ENCODE measurements at regions not wholly inside any gene's neighbourhood (a gene's known extent, or its start where the extent isn't known, plus 50 kb on each side); places are given as distances from the start of the nearest gene placed in this dataset.

GRCh38 chr12:87704374-87704773 is 324.8 kb downstream of the C12orf50 start:
- H3K27me3 ChIP-seq (ENCODE audit: control insufficient read depth, insufficient read depth, low read length) = no peaks in the 10 kb centered on the region
- no peak overlapping the region for H3K27ac ChIP-seq
- no peak for TF ChIP-seq CTCF (IDR thresholded peaks at IDR 0.05)
- no peaks in the 10 kb centered on the region for H3K79me2 ChIP-seq
- H3K9me3 ChIP-seq (ENCODE audit: control insufficient read depth, low read length) = no peaks in the 10 kb centered on the region
- H3K4me1 ChIP-seq = no peaks in the 10 kb centered on the region
- no peak overlapping the region for H3K9ac ChIP-seq
- no peaks in the 10 kb centered on the region for H3K36me3 ChIP-seq (ENCODE audit: control insufficient read depth, insufficient read depth, low read length)
- no peak overlapping the region for H2AFZ ChIP-seq
- H3K4me3 ChIP-seq (ENCODE audit: low read depth, low read length) = no peak overlapping the region
- no peak overlapping the region for H3K4me2 ChIP-seq (ENCODE audit: low read length)

GRCh38 chr12:87690236-87690810 is 338.9 kb downstream of the C12orf50 start:
- Histone ChIP-seq H3K4me3 (ENCODE audit: low read depth, low read length) (no peak overlapping the region), H3K4me1 (no peaks in the 10 kb centered on the region), H3K79me2 (no peaks in the 10 kb centered on the region), H2AFZ (no peak overlapping the region), H3K27ac (no peak overlapping the region), H3K36me3 (ENCODE audit: control insufficient read depth, insufficient read depth, low read length) (no peaks in the 10 kb centered on the region), H3K27me3 (ENCODE audit: control insufficient read depth, insufficient read depth, low read length) (no peaks in the 10 kb centered on the region), H3K9ac (no peak overlapping the region), H3K9me3 (ENCODE audit: control insufficient read depth, low read length) (no peaks in the 10 kb centered on the region), H3K4me2 (ENCODE audit: low read length) (no peak overlapping the region)
- TF ChIP-seq CTCF (IDR thresholded peaks at IDR 0.05) = no peak

- no peaks in the 10 kb centered on the region for H3K9me3 ChIP-seq (ENCODE audit: control insufficient read depth, low read length)
These were observed 340.0 kb downstream of the C12orf50 start for GRCh38 chr12:87689196-87689595.

GRCh38 chr12:87687362-87687761 is 341.8 kb downstream of the C12orf50 start:
- no peaks in the 10 kb centered on the region for H3K27me3 ChIP-seq (ENCODE audit: control insufficient read depth, insufficient read depth, low read length)
- H3K36me3 ChIP-seq (ENCODE audit: control insufficient read depth, insufficient read depth, low read length) = no peaks in the 10 kb centered on the region
- no peak overlapping the region for H3K4me2 ChIP-seq (ENCODE audit: low read length)
- no peak overlapping the region for H3K4me3 ChIP-seq (ENCODE audit: low read depth, low read length)
- no peaks in the 10 kb centered on the region for H3K4me1 ChIP-seq
- H3K9ac ChIP-seq = no peak overlapping the region
- TF ChIP-seq CTCF (IDR thresholded peaks at IDR 0.05) = no peak
- no peak overlapping the region for H2AFZ ChIP-seq
- no peaks in the 10 kb centered on the region for H3K9me3 ChIP-seq (ENCODE audit: control insufficient read depth, low read length)
- no peaks in the 10 kb centered on the region for H3K79me2 ChIP-seq
- H3K27ac ChIP-seq = no peak overlapping the region

More at GRCh38 chr12:87689196-87689595, 340.0 kb downstream of the C12orf50 start:
- no peaks in the 10 kb centered on the region for H3K27me3 ChIP-seq (ENCODE audit: control insufficient read depth, insufficient read depth, low read length)
- no peak overlapping the region for H3K27ac ChIP-seq
- no peak overlapping the region for H3K4me2 ChIP-seq (ENCODE audit: low read length)
- H3K36me3 ChIP-seq (ENCODE audit: control insufficient read depth, insufficient read depth, low read length) = no peaks in the 10 kb centered on the region
- no peaks in the 10 kb centered on the region for H3K4me1 ChIP-seq
- H3K9ac ChIP-seq = no peak overlapping the region
- H3K4me3 ChIP-seq (ENCODE audit: low read depth, low read length) = no peak overlapping the region
- no peak overlapping the region for H2AFZ ChIP-seq
- H3K79me2 ChIP-seq = no peaks in the 10 kb centered on the region
- TF ChIP-seq CTCF (IDR thresholded peaks at IDR 0.05) = no peak

- H3K4me3 ChIP-seq (ENCODE audit: low read depth, low read length) = no peak overlapping the region
- H3K9ac ChIP-seq = no peak overlapping the region
- H3K4me2 ChIP-seq (ENCODE audit: low read length) = no peak overlapping the region
- H3K4me1 ChIP-seq = no peaks in the 10 kb centered on the region
- H2AFZ ChIP-seq = no peak overlapping the region
- H3K27me3 ChIP-seq (ENCODE audit: control insufficient read depth, insufficient read depth, low read length) = no peaks in the 10 kb centered on the region
- H3K27ac ChIP-seq = no peak overlapping the region
- TF ChIP-seq CTCF (IDR thresholded peaks at IDR 0.05) = no peak
- no peaks in the 10 kb centered on the region for H3K36me3 ChIP-seq (ENCODE audit: control insufficient read depth, insufficient read depth, low read length)
- no peaks in the 10 kb centered on the region for H3K79me2 ChIP-seq
- H3K9me3 ChIP-seq (ENCODE audit: control insufficient read depth, low read length) = no peaks in the 10 kb centered on the region
These were observed 343.5 kb downstream of the C12orf50 start for GRCh38 chr12:87685696-87686095.

All from parathyroid adenoma (tissue), 2 donors.